ENCODE measurements at regions not wholly inside any gene's neighbourhood (a gene's known extent, or its start where the extent isn't known, plus 50 kb on each side); places are given as distances from the start of the nearest gene placed in this dataset.
"Not testable (repeated sequence)": the region's sequence is repeated elsewhere in the genome, so short reads cannot be mapped to it uniquely, and the experiment has no call there.

DNA sequence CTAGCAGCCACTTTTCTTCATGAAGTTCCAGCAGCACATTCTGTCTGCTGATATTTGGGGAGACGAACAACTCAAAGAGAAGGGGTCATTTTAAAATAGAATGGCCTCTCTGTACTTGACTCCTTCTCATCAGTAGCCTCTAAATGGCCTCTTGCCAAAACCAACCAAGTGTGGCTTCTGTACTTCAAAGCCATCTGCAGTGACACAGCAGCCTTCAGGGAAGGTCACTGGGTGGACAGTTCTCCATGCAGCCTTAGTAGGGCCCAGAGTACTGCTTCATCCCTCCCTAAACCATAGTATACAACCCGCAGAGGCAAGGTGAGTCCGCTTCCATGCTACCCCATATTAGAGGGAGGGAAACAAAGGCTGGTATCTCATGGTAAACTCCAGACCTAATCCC, 249.2 kb upstream of the NBPF12 start:
- POLR2A ChIA-PET; H3K9me3 ChIP-seq (ENCODE audit: control insufficient read depth in 2 of 3, low read length in 3 of 3); H3K27ac Mint-ChIP-seq; H3K27me3 Mint-ChIP-seq; H3K36me3 Mint-ChIP-seq; intact Hi-C loops (cut with micrococcal nuclease); H3K9me3 Mint-ChIP-seq; H3K4me1 Mint-ChIP-seq; H3K4me1 ChIP-seq (ENCODE audit: control insufficient read depth in 2 of 2, insufficient read depth in 2 of 2, low read length in 2 of 2); H3K4me3 Mint-ChIP-seq; ATAC-seq; H3K27me3 ChIP-seq (ENCODE audit: control insufficient read depth in 2 of 2, insufficient read depth in 2 of 2, low read length in 2 of 2); DNase-seq; H3K27ac ChIP-seq (ENCODE audit: low read depth, low read length); H3K36me3 ChIP-seq (ENCODE audit: control insufficient read depth in 2 of 3, insufficient read depth in 3 of 3, low read length in 3 of 3); CTCF ChIA-PET; H3K4me3 ChIP-seq (ENCODE audit: low read length): not testable (repeated sequence)

DNA sequence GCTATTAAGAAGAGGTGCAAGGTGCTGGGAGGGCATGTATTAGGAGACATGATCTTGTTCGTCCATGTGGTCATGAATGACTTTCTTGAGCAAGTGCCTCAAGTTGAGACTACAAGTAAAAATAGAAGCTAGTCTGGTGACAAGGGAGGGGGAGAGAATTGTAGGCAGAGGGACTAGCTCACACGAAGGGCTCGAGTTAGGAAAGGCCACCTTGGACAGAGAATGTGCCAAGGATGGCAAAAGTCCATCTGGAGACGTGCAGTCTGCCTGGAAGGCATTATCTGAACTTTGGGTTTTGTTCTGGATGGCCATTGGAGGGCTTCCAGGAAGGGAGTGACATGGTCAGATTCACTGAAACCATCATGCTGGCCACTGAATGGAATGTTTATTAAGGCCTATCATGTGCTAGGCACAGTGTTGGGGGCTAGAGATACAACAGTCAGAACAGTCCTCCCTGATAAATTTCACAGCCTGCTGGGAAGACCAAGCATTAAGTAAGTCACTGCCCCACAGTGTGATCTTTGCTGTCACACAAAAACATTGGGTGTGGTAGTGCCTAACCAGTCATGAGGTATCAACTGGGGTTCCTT, 251.3 kb upstream of the NBPF12 start:
- POLR2A ChIA-PET; H3K4me3 Mint-ChIP-seq; CTCF ChIA-PET; DNase-seq; H3K9me3 ChIP-seq (ENCODE audit: control insufficient read depth in 2 of 3, low read length in 3 of 3); H3K27me3 Mint-ChIP-seq; H3K9me3 Mint-ChIP-seq; H3K4me1 ChIP-seq (ENCODE audit: control insufficient read depth in 2 of 2, insufficient read depth in 2 of 2, low read length in 2 of 2); H3K4me3 ChIP-seq (ENCODE audit: low read length); H3K36me3 ChIP-seq (ENCODE audit: control insufficient read depth in 2 of 3, insufficient read depth in 3 of 3, low read length in 3 of 3); H3K27me3 ChIP-seq (ENCODE audit: control insufficient read depth in 2 of 2, insufficient read depth in 2 of 2, low read length in 2 of 2); H3K27ac Mint-ChIP-seq; ATAC-seq; H3K36me3 Mint-ChIP-seq; H3K4me1 Mint-ChIP-seq; intact Hi-C loops (cut with micrococcal nuclease); H3K27ac ChIP-seq (ENCODE audit: low read depth, low read length): not testable (repeated sequence)

DNA sequence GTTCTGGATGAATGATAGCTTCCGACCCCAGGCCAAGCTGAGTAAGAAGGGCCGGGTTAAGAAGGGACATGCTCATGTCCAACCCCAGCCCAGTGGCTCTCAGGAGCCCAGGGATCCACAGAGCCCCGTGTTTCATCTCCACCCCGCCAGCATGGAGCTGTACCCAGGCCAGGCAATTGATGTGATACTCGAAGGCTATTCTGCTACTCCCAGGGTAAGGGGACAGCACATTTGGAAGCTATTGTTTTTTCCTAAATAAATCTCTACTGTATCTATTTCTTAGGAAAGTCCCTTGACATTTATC, 255.0 kb upstream of the NBPF12 start:
- ATAC-seq; CTCF ChIA-PET; H3K4me1 ChIP-seq (ENCODE audit: control insufficient read depth in 2 of 2, insufficient read depth in 2 of 2, low read length in 2 of 2); DNase-seq; H3K9me3 ChIP-seq (ENCODE audit: control insufficient read depth in 2 of 3, low read length in 3 of 3); H3K27me3 Mint-ChIP-seq; H3K9me3 Mint-ChIP-seq; H3K27ac ChIP-seq (ENCODE audit: low read depth, low read length); H3K27me3 ChIP-seq (ENCODE audit: control insufficient read depth in 2 of 2, insufficient read depth in 2 of 2, low read length in 2 of 2); H3K4me1 Mint-ChIP-seq; H3K36me3 Mint-ChIP-seq; POLR2A ChIA-PET; H3K27ac Mint-ChIP-seq; H3K4me3 ChIP-seq (ENCODE audit: low read length); intact Hi-C loops (cut with micrococcal nuclease); H3K4me3 Mint-ChIP-seq; H3K36me3 ChIP-seq (ENCODE audit: control insufficient read depth in 2 of 3, insufficient read depth in 3 of 3, low read length in 3 of 3): not testable (repeated sequence)

- H3K4me1 Mint-ChIP-seq: not testable (repeated sequence)
Observed at GRCh38 chr1:146682227-146683125, 255.6 kb upstream of the NBPF12 start.

DNA sequence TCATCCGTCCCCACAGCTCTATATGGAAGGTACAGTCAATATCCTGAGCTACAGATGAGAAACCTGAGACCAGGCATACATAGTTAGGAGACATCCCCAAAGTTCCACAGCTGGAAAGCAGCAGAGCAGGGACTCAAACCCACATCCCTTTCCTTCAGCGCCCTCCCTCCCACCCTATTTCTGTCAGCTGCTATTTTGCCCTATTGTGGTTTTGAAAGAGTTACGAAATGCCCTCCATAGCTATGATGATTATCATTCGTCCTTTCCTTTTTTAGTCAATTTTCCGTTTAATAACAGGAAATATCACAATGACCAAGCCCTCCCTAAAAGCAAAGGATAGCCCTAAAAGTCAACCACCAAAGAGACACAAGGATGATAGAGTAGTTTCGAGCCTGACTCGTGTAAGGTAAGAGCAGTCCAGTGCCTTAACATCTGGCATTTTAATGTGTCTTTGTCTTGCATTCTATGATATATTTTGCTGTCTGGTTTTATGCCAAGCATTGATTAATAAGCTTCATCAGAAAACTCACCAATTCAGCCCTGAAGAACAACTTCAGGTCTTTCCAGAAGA, 264.3 kb upstream of the NBPF12 start:
- H3K4me1 Mint-ChIP-seq; H3K36me3 ChIP-seq (ENCODE audit: control insufficient read depth in 2 of 3, insufficient read depth in 3 of 3, low read length in 3 of 3); H3K27ac ChIP-seq (ENCODE audit: low read depth, low read length); H3K4me1 ChIP-seq (ENCODE audit: control insufficient read depth in 2 of 2, insufficient read depth in 2 of 2, low read length in 2 of 2); H3K4me3 ChIP-seq (ENCODE audit: low read length); H3K27me3 Mint-ChIP-seq; H3K9me3 Mint-ChIP-seq; intact Hi-C loops (cut with micrococcal nuclease); H3K27ac Mint-ChIP-seq; ATAC-seq; POLR2A ChIA-PET; CTCF ChIA-PET; DNase-seq; H3K9me3 ChIP-seq (ENCODE audit: control insufficient read depth in 2 of 3, low read length in 3 of 3); H3K4me3 Mint-ChIP-seq; H3K27me3 ChIP-seq (ENCODE audit: control insufficient read depth in 2 of 2, insufficient read depth in 2 of 2, low read length in 2 of 2); H3K36me3 Mint-ChIP-seq: not testable (repeated sequence)

More at GRCh38 chr1:146682227-146683125, 255.6 kb upstream of the NBPF12 start:
- DNase-seq; H3K9me3 ChIP-seq (ENCODE audit: control insufficient read depth in 2 of 3, low read length in 3 of 3); H3K4me3 ChIP-seq (ENCODE audit: low read length); intact Hi-C loops (cut with micrococcal nuclease); H3K27me3 Mint-ChIP-seq; H3K9me3 Mint-ChIP-seq; H3K4me3 Mint-ChIP-seq; POLR2A ChIA-PET; ATAC-seq; H3K27me3 ChIP-seq (ENCODE audit: control insufficient read depth in 2 of 2, insufficient read depth in 2 of 2, low read length in 2 of 2); CTCF ChIA-PET; H3K27ac ChIP-seq (ENCODE audit: low read depth, low read length); H3K36me3 Mint-ChIP-seq; H3K36me3 ChIP-seq (ENCODE audit: control insufficient read depth in 2 of 3, insufficient read depth in 3 of 3, low read length in 3 of 3); H3K27ac Mint-ChIP-seq; H3K4me1 ChIP-seq (ENCODE audit: control insufficient read depth in 2 of 2, insufficient read depth in 2 of 2, low read length in 2 of 2): not testable (repeated sequence)

DNA sequence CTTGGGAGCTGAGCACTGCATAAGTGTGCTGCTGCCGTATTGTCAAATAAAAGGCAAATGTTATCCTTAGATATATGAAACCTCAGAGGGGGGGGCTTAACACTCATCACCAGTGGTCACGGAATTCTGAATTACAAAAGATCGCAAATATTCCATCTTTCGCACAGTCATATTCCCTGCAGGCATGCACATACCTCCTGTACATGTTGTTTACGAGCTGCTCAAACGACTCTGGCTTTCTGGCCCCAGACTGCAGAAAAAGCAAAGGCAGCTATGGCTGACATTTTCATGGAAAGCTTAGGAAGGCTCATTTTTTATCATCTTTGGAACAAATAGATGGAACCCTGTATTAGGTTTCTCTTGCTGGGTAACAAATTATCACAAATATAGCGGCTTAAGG, 265.5 kb upstream of the NBPF12 start:
- not testable (repeated sequence) for H3K4me1 ChIP-seq (ENCODE audit: control insufficient read depth in 2 of 2, insufficient read depth in 2 of 2, low read length in 2 of 2); H3K9me3 Mint-ChIP-seq

DNA sequence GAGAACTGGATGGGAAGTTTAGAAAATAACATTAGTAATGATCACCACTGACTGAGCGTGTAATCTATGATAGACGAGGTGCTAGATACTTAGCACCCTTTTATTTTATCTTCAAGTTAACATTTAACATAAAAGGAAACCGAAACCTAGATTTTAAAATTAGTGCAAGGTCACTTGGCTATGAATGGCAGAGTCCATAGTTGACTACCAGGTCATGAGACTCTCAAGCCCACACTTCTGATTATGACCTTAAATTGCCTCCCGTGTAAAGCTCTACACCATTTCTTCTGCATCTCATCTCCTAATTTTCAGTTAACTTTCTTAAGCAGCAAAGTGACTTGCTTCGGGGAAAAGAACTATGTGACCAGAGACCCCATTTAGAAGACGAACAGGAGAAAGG, 266.5 kb upstream of the NBPF12 start:
- H3K27ac ChIP-seq (ENCODE audit: low read depth, low read length); H3K4me1 ChIP-seq (ENCODE audit: control insufficient read depth in 2 of 2, insufficient read depth in 2 of 2, low read length in 2 of 2); intact Hi-C loops (cut with micrococcal nuclease); H3K9me3 ChIP-seq (ENCODE audit: control insufficient read depth in 2 of 3, low read length in 3 of 3); CTCF ChIA-PET; ATAC-seq; POLR2A ChIA-PET; H3K4me3 ChIP-seq (ENCODE audit: low read length); H3K4me3 Mint-ChIP-seq; H3K36me3 Mint-ChIP-seq; H3K36me3 ChIP-seq (ENCODE audit: control insufficient read depth in 2 of 3, insufficient read depth in 3 of 3, low read length in 3 of 3); H3K27ac Mint-ChIP-seq; H3K4me1 Mint-ChIP-seq; H3K27me3 ChIP-seq (ENCODE audit: control insufficient read depth in 2 of 2, insufficient read depth in 2 of 2, low read length in 2 of 2); H3K27me3 Mint-ChIP-seq; DNase-seq; H3K9me3 Mint-ChIP-seq: not testable (repeated sequence)

More for the DNA sequence above, 265.5 kb upstream of the NBPF12 start:
- H3K36me3 ChIP-seq (ENCODE audit: control insufficient read depth in 2 of 3, insufficient read depth in 3 of 3, low read length in 3 of 3); ATAC-seq; DNase-seq; H3K27ac ChIP-seq (ENCODE audit: low read depth, low read length); CTCF ChIA-PET; H3K27me3 Mint-ChIP-seq; H3K27ac Mint-ChIP-seq; POLR2A ChIA-PET; H3K4me3 Mint-ChIP-seq; H3K27me3 ChIP-seq (ENCODE audit: control insufficient read depth in 2 of 2, insufficient read depth in 2 of 2, low read length in 2 of 2); H3K36me3 Mint-ChIP-seq; H3K4me3 ChIP-seq (ENCODE audit: low read length); H3K9me3 ChIP-seq (ENCODE audit: control insufficient read depth in 2 of 3, low read length in 3 of 3); intact Hi-C loops (cut with micrococcal nuclease); H3K4me1 Mint-ChIP-seq: not testable (repeated sequence)
